Spleen (tissue), 7 donors: ENCODE measurements at regions not wholly inside any gene's neighbourhood (a gene's known extent, or its start where the extent isn't known, plus 50 kb on each side); places are given as distances from the start of the nearest gene placed in this dataset.

Source experiments
- CTCF ChIP-seq, 11 experiments: fragments of 200-600 bp in 7 of 11; fragments of 450-650 bp in 4 of 11; sonication (generic) in 4 of 11; IDR thresholded peaks in 8 of 11; conservative IDR thresholded peaks in 3 of 11; 1 replicate in 7 of 11; 2 replicates in 4 of 11; pipeline versions ENCODE4 v1.4.0 to v1.8.0; 2016 to 2021; ENCODE audit warnings: antibody characterized with exemption in 11 of 11, inconsistent platforms in 4 of 11, mild to moderate bottlenecking in 1 of 11
- POLR2A ChIP-seq, 3 donors: fragments of 450-650 bp; IDR thresholded peaks; one replicate each; pipeline ENCODE4 v1.5.1; 2017; ENCODE audit warnings: antibody characterized with exemption in 3 of 3, mild to moderate bottlenecking in 1 of 3
- donor health status: DM: no; HTN: no; CAD: no; lungs with moderate emphysema.
- donor health status: DM: no; HTN: no; CAD: no.
- donor health status: DM: no; HTN: no; CAD: no.

GRCh38 chr2:66651295-66651694, 216.4 kb downstream of the MEIS1 start:
- TF ChIP-seq CTCF (IDR thresholded peaks at IDR 0.05 in 8 of 11, conservative IDR thresholded peaks at IDR 0.05 in 3 of 11) (no peak), POLR2A (IDR thresholded peaks at IDR 0.05) (no peak)
